ENCODE measurements at regions not wholly inside any gene's neighbourhood (a gene's known extent, or its start where the extent isn't known, plus 50 kb on each side); places are given as distances from the start of the nearest gene placed in this dataset.

GRCh38 chr2:224241812-224242211 is 160.1 kb downstream of the FAM124B start:
- Histone ChIP-seq H4K8ac (replicated peaks; ENCODE audit: insufficient read length, low read depth, low read length) (no peak overlapping the region), H3K56ac (ENCODE audit: insufficient read length, low read depth, low read length) (no peak overlapping the region), H2BK5ac (ENCODE audit: insufficient read length, low read length) (no peak overlapping the region), H3K23me2 (ENCODE audit: insufficient read length, low read depth, low read length, poor library complexity, severe bottlenecking) (no peaks in the 10 kb centered on the region), H4K91ac (ENCODE audit: insufficient read length, low read depth, low read length) (no peak overlapping the region), H3K14ac (ENCODE audit: insufficient read depth, low read length) (no peak overlapping the region), H2BK20ac (ENCODE audit: low read depth, low read length, poor library complexity, severe bottlenecking) (no peak overlapping the region), H3K9me3 (ENCODE audit: control insufficient read depth, low read depth, low read length) (no peaks in the 10 kb centered on the region), H3K27me3 (ENCODE audit: insufficient read depth, low read length) (no peaks in the 10 kb centered on the region), H4K20me1 (ENCODE audit: control insufficient read depth, insufficient read depth, insufficient read length) (no peaks in the 10 kb centered on the region), H3K27ac (ENCODE audit: insufficient read length, low read depth, low read length) (no peak overlapping the region), H3K9ac (ENCODE audit: extremely low read depth, insufficient read length, low read length) (no peak overlapping the region), H4K5ac (ENCODE audit: insufficient read length, low read depth, low read length) (no peak overlapping the region), H3K4me1 (ENCODE audit: insufficient read depth, low read length) (no peaks in the 10 kb centered on the region), H3K23ac (ENCODE audit: insufficient read length, low read depth, low read length) (no peak overlapping the region), H2BK15ac (ENCODE audit: low read depth, low read length) (no peak overlapping the region), H3T11ph (ENCODE audit: low read length) (no peak overlapping the region), H2BK120ac (ENCODE audit: low read depth, low read length, poor library complexity, severe bottlenecking) (no peak overlapping the region), H2AFZ (ENCODE audit: low read length) (no peak overlapping the region), H2AK5ac (ENCODE audit: insufficient read length, low read length) (no peak overlapping the region), H2BK12ac (ENCODE audit: insufficient read length, low read depth, low read length) (no peak overlapping the region), H3K18ac (ENCODE audit: insufficient read length, low read depth, low read length) (no peak overlapping the region), H3K4me2 (ENCODE audit: insufficient read depth, insufficient read length, low read length) (no peak overlapping the region), H3K79me1 (ENCODE audit: insufficient read depth, low read depth, low read length, poor library complexity, severe bottlenecking) (no peaks in the 10 kb centered on the region), H3K4ac (ENCODE audit: low read depth, low read length) (no peak overlapping the region), H3K79me2 (ENCODE audit: insufficient read depth, low read length) (no peaks in the 10 kb centered on the region)
- no peak for DNase-seq
- Mint-ChIP-seq H3K27ac (no peak overlapping the region), H3K4me1 (no peaks in the 10 kb centered on the region), H3K9me3 (no peaks in the 10 kb centered on the region), H3K4me3 (no peak overlapping the region), H3K36me3 (ENCODE audit: insufficient read depth in 1 of 3, low read depth in 3 of 3) (no peaks in the 10 kb centered on the region), H3K27me3 (ENCODE audit: low read depth) (no peaks in the 10 kb centered on the region)
- TF ChIP-seq CTCF (conservative IDR thresholded peaks at IDR 0.05), result no peak
- WGBS (ENCODE audit: extremely low coverage, insufficient read length, low lambda C conversion rate), result no CpG with 5 or more reads among the region's 3 CpGs

All from H9 (cell line).